Hepatocyte (in vitro differentiated cells): ENCODE measurements at regions not wholly inside any gene's neighbourhood (a gene's known extent, or its start where the extent isn't known, plus 50 kb on each side); places are given as distances from the start of the nearest gene placed in this dataset.

ENCODE experiments used
- EZH2 ChIP-seq: fragments of 200-600 bp; sonication (generic); IDR thresholded peaks from 2 replicates; pipeline ENCODE4 v1.6.1; 2016; ENCODE audit warnings: antibody characterized with exemption, mild to moderate bottlenecking, borderline replicate concordance
- EZH2phosphoT487 ChIP-seq: fragments of 200-600 bp; sonication (generic); IDR thresholded peaks from one replicate; pipeline ENCODE4 v1.6.1; 2018; ENCODE audit warnings: antibody characterized with exemption, mild to moderate bottlenecking, low read depth, moderate library complexity; ENCODE audit not compliant: unreplicated experiment, severe bottlenecking
- TF ChIP-seq, protein P1 (sequence below): fragments of 200-600 bp; sonication (generic); IDR thresholded peaks from 2 replicates; pipeline ENCODE4 v1.5.1; 2016; ENCODE audit warnings: antibody characterized with exemption, mild to moderate bottlenecking; ENCODE audit not compliant: poor library complexity

DNA sequence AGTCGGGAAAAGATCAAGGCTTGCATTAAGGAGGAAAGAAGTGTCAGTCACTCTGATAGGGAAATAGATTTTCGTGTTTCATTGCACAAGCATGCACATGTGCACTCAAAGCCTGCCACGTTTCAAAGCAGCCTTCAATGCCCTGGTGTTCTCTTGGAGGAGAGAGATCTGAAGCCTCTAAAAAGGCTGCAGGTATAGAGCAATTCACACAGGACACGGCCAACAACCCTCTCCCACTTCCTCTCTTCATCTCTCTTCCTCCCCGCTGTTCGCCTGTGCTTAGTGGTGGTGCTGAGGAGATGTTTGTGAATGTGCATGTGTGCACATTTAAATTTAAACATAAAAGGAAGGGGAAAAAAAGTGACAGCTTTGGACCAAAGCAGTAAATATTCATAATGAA lies 117.7 kb downstream of the NUF2 start:
- TF ChIP-seq, protein P1, sequence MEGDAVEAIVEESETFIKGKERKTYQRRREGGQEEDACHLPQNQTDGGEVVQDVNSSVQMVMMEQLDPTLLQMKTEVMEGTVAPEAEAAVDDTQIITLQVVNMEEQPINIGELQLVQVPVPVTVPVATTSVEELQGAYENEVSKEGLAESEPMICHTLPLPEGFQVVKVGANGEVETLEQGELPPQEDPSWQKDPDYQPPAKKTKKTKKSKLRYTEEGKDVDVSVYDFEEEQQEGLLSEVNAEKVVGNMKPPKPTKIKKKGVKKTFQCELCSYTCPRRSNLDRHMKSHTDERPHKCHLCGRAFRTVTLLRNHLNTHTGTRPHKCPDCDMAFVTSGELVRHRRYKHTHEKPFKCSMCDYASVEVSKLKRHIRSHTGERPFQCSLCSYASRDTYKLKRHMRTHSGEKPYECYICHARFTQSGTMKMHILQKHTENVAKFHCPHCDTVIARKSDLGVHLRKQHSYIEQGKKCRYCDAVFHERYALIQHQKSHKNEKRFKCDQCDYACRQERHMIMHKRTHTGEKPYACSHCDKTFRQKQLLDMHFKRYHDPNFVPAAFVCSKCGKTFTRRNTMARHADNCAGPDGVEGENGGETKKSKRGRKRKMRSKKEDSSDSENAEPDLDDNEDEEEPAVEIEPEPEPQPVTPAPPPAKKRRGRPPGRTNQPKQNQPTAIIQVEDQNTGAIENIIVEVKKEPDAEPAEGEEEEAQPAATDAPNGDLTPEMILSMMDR, result no peak
- TF ChIP-seq EZH2 (no peak), EZH2phosphoT487 (no peak)
